ENCODE measurements at regions not wholly inside any gene's neighbourhood (a gene's known extent, or its start where the extent isn't known, plus 50 kb on each side); places are given as distances from the start of the nearest gene placed in this dataset.
"Not testable (repeated sequence)": the region's sequence is repeated elsewhere in the genome, so short reads cannot be mapped to it uniquely, and the experiment has no call there.

GRCh38 chr1:245061808-245062207 lies 93.0 kb upstream of the KIF26B start:
- not testable (repeated sequence) for TF ChIP-seq CTBP1 (IDR thresholded peaks at IDR 0.05; ENCODE audit: borderline replicate concordance); FOXM1 (IDR thresholded peaks at IDR 0.05; ENCODE audit: borderline replicate concordance); NFRKB (IDR thresholded peaks at IDR 0.05); ARNT (IDR thresholded peaks at IDR 0.05); TARDBP (IDR thresholded peaks at IDR 0.05)

All from HEK293T (cell line).